ENCODE measurements at regions not wholly inside any gene's neighbourhood (a gene's known extent, or its start where the extent isn't known, plus 50 kb on each side); places are given as distances from the start of the nearest gene placed in this dataset.

- DNase-seq, result no peak
Measured at GRCh38 chr1:80931178-80931577, 869.6 kb upstream of the ADGRL2 start.

- no peak for DNase-seq
Measured at GRCh38 chr1:80929868-80930508, 870.7 kb upstream of the ADGRL2 start.

- DNase-seq, result no peak
Measured at GRCh38 chr1:80926531-80926930, 874.2 kb upstream of the ADGRL2 start.

GRCh38 chr1:80925130-80925805 lies 875.5 kb upstream of the ADGRL2 start:
- DNase-seq, result no peak

GRCh38 chr1:80924290-80924689 lies 876.4 kb upstream of the ADGRL2 start:
- DNase-seq, result no peak

- DNase-seq, result no peak
Measured at GRCh38 chr1:80922906-80923305, 877.8 kb upstream of the ADGRL2 start.

GRCh38 chr1:80919426-80919825 lies 881.3 kb upstream of the ADGRL2 start:
- no peak for DNase-seq

- no peak for DNase-seq
Measured at GRCh38 chr1:80918380-80918779, 882.4 kb upstream of the ADGRL2 start.

- no peak for DNase-seq
Measured at GRCh38 chr1:80917826-80918225, 882.9 kb upstream of the ADGRL2 start.

- no peak for DNase-seq
Measured at GRCh38 chr1:80917225-80917624, 883.5 kb upstream of the ADGRL2 start.

- no peak for DNase-seq
Measured at GRCh38 chr1:80915491-80915890, 885.2 kb upstream of the ADGRL2 start.

GRCh38 chr1:80910426-80910825 lies 890.3 kb upstream of the ADGRL2 start:
- no peak for DNase-seq

- no peak for DNase-seq
Measured at GRCh38 chr1:80909172-80909784, 891.5 kb upstream of the ADGRL2 start.

GRCh38 chr1:80896781-80897356 lies 903.9 kb upstream of the ADGRL2 start:
- no peak for DNase-seq

- no peak for DNase-seq
Measured at GRCh38 chr1:80894921-80895320, 905.8 kb upstream of the ADGRL2 start.

- no peak for DNase-seq
Measured at GRCh38 chr1:80893115-80893514, 907.6 kb upstream of the ADGRL2 start.

- DNase-seq, result no peak
Measured at GRCh38 chr1:80892539-80892938, 908.2 kb upstream of the ADGRL2 start.

- DNase-seq, result no peak
Measured at GRCh38 chr1:80891871-80892270, 908.9 kb upstream of the ADGRL2 start.

- no peak for DNase-seq
Measured at GRCh38 chr1:80882553-80882952, 918.2 kb upstream of the ADGRL2 start.

GRCh38 chr1:80878343-80878742 lies 922.4 kb upstream of the ADGRL2 start:
- no peak for DNase-seq

GRCh38 chr1:80876035-80876434 lies 924.7 kb upstream of the ADGRL2 start:
- DNase-seq, result no peak

- no peak for DNase-seq
Measured at GRCh38 chr1:80869299-80869698, 931.4 kb upstream of the ADGRL2 start.

- no peak for DNase-seq
Measured at GRCh38 chr1:80847904-80848303, 952.8 kb upstream of the ADGRL2 start.

GRCh38 chr1:80846966-80847365 lies 953.8 kb upstream of the ADGRL2 start:
- no peak for DNase-seq
